Testis (tissue), 2 donors: ENCODE measurements at regions not wholly inside any gene's neighbourhood (a gene's known extent, or its start where the extent isn't known, plus 50 kb on each side); places are given as distances from the start of the nearest gene placed in this dataset.

Experiments used
- CTCF ChIP-seq, 3 experiments: fragments of 450-650 bp in 2 of 3; fragments of 200-600 bp in 1 of 3; sonication (generic) in 1 of 3; IDR thresholded peaks; one replicate each; pipeline ENCODE4 v1.5.1; 2016 to 2019; ENCODE audit warnings: antibody characterized with exemption in 3 of 3, mild to moderate bottlenecking in 2 of 3, moderate library complexity in 1 of 3
- POLR2A ChIP-seq: fragments of 450-650 bp; IDR thresholded peaks from one replicate; pipeline ENCODE4 v1.6.1; 2017; ENCODE audit warnings: antibody characterized with exemption, mild to moderate bottlenecking, moderate library complexity

GRCh38 chr1:209319549-209319948, 264.0 kb upstream of the CAMK1G start:
- TF ChIP-seq CTCF (IDR thresholded peaks at IDR 0.05) (no peak), POLR2A (no peak)
